HEK293 (cell line): ENCODE measurements at regions not wholly inside any gene's neighbourhood (a gene's known extent, or its start where the extent isn't known, plus 50 kb on each side); places are given as distances from the start of the nearest gene placed in this dataset.

Experiments
- CTCF ChIA-PET: fragments of 350-600 bp; formaldehyde crosslinking; extraction: SDS; loops from one replicate; lab custom pipeline; 2021; ENCODE audit warnings: antibody characterized with exemption; lab: Yijun Ruan, JAX
- POLR2A ChIA-PET: fragments of 300-600 bp; formaldehyde crosslinking; extraction: SDS; loops from one replicate; lab custom pipeline; 2020; ENCODE audit warnings: antibody characterized with exemption, inconsistent platforms; lab: Yijun Ruan, JAX
- H3K27ac ChIP-seq: fragments of 200-500 bp; sonication (Bioruptor generic); 2 replicates; pipeline ENCODE4 v1.5.1; 2014; ENCODE audit warnings: low read depth, low read length, control low read depth, inconsistent platforms; ENCODE audit errors: extremely low read depth
- H3K36me3 ChIP-seq, 2 experiments: fragments of 200-500 bp in 1 of 2; sonication (Bioruptor generic) in 1 of 2; 1 replicate in 1 of 2; 2 replicates in 1 of 2; pipeline ENCODE4 v1.5.1; 2014 to 2017; ENCODE audit warnings: inconsistent platforms in 2 of 2, low read length in 2 of 2; ENCODE audit not compliant: control insufficient read depth in 2 of 2, insufficient read depth in 1 of 2
- H3K4me1 ChIP-seq: fragments of 200-500 bp; sonication (Bioruptor generic); 2 replicates; pipeline ENCODE4 v1.5.1; 2014; ENCODE audit warnings: mild to moderate bottlenecking, low read length, inconsistent platforms; ENCODE audit not compliant: control insufficient read depth, insufficient read depth
- H3K4me3 ChIP-seq: 2 replicates; pipeline ENCODE4 v1.5.1; 2011; ENCODE audit warnings: low read depth, mild to moderate bottlenecking, control low read depth, low read length, moderate library complexity
- H3K9me3 ChIP-seq: fragments of 200-500 bp; sonication (Bioruptor generic); 2 replicates; pipeline ENCODE4 v1.5.1; 2014; ENCODE audit warnings: low read depth, low read length, inconsistent platforms; ENCODE audit not compliant: control insufficient read depth, insufficient read depth
- FEZF1 ChIP-seq: fragments of 450-650 bp; formaldehyde crosslinking; IDR thresholded peaks from 2 replicates; pipeline ENCODE4 v1.5.1; 2016; ENCODE audit warnings: missing biosample characterization, missing genetic modification characterization
- KLF9 ChIP-seq: fragments of 450-650 bp; formaldehyde crosslinking; IDR thresholded peaks from 2 replicates; pipeline ENCODE4 v1.5.1; 2016; ENCODE audit warnings: missing biosample characterization, missing genetic modification characterization, low read depth
- MYNN ChIP-seq: fragments of 450-650 bp; formaldehyde crosslinking; IDR thresholded peaks from 2 replicates; pipeline ENCODE4 v1.5.1; 2016; ENCODE audit warnings: missing biosample characterization, missing genetic modification characterization, borderline replicate concordance
- MZF1 ChIP-seq: fragments of 450-650 bp; formaldehyde crosslinking; IDR thresholded peaks from 2 replicates; pipeline ENCODE4 v1.5.1; 2017; ENCODE audit warnings: missing biosample characterization, missing genetic modification characterization, borderline replicate concordance
- OVOL3 ChIP-seq: fragments of 450-650 bp; formaldehyde crosslinking; IDR thresholded peaks from 2 replicates; pipeline ENCODE4 v1.5.1; 2016; ENCODE audit warnings: missing biosample characterization, missing genetic modification characterization
- ZNF214 ChIP-seq: fragments of 450-650 bp; formaldehyde crosslinking; IDR thresholded peaks from 2 replicates; pipeline ENCODE4 v1.5.1; 2017; ENCODE audit warnings: missing biosample characterization, mild to moderate bottlenecking, missing genetic modification characterization, borderline replicate concordance
- ZNF223 ChIP-seq: fragments of 450-650 bp; formaldehyde crosslinking; IDR thresholded peaks from 2 replicates; pipeline ENCODE4 v1.5.1; 2016; ENCODE audit warnings: missing biosample characterization, missing genetic modification characterization
- ZNF266 ChIP-seq: fragments of 450-650 bp; formaldehyde crosslinking; IDR thresholded peaks from 2 replicates; pipeline ENCODE4 v1.5.1; 2016; ENCODE audit warnings: missing biosample characterization, missing genetic modification characterization, low read depth
- ZNF302 ChIP-seq: fragments of 450-650 bp; formaldehyde crosslinking; IDR thresholded peaks from 2 replicates; pipeline ENCODE4 v1.5.1; 2016; ENCODE audit warnings: missing biosample characterization, missing genetic modification characterization, low read depth
- ZNF501 ChIP-seq: fragments of 450-650 bp; formaldehyde crosslinking; IDR thresholded peaks from 2 replicates; pipeline ENCODE4 v1.5.1; 2016; ENCODE audit warnings: missing biosample characterization, missing genetic modification characterization
- ZNF529 ChIP-seq: fragments of 450-650 bp; formaldehyde crosslinking; IDR thresholded peaks from 2 replicates; pipeline ENCODE4 v1.5.1; 2017; ENCODE audit warnings: missing genetic modification characterization, missing biosample characterization; ENCODE audit not compliant: insufficient replicate concordance
- ZNF548 ChIP-seq: fragments of 450-650 bp; formaldehyde crosslinking; IDR thresholded peaks from 2 replicates; pipeline ENCODE4 v1.5.1; 2016; ENCODE audit warnings: missing biosample characterization, missing genetic modification characterization
- ZNF624 ChIP-seq: fragments of 450-650 bp; formaldehyde crosslinking; IDR thresholded peaks from 2 replicates; pipeline ENCODE4 v1.5.1; 2017; ENCODE audit warnings: missing biosample characterization, missing genetic modification characterization
- ZNF776 ChIP-seq: fragments of 450-650 bp; formaldehyde crosslinking; IDR thresholded peaks from 2 replicates; pipeline ENCODE4 v1.5.0; 2017; ENCODE audit warnings: missing biosample characterization, missing genetic modification characterization, borderline replicate concordance
- ZNF843 ChIP-seq: fragments of 450-650 bp; formaldehyde crosslinking; IDR thresholded peaks from 2 replicates; pipeline ENCODE4 v1.5.1; 2016; ENCODE audit warnings: missing biosample characterization, missing genetic modification characterization
- TF ChIP-seq, protein P1 (sequence below): fragments of 450-650 bp; formaldehyde crosslinking; IDR thresholded peaks from 2 replicates; pipeline ENCODE4 v1.5.1; 2016; ENCODE audit warnings: missing biosample characterization, missing genetic modification characterization
- TF ChIP-seq, protein P2 (sequence below): IDR thresholded peaks from 2 replicates; pipeline ENCODE4 v1.6.1; 2011; ENCODE audit warnings: mild to moderate bottlenecking, low read depth, low read length, borderline replicate concordance
- TF ChIP-seq, protein P3 (sequence below): fragments of 450-650 bp; formaldehyde crosslinking; IDR thresholded peaks from 2 replicates; pipeline ENCODE4 v1.5.1; 2017; ENCODE audit warnings: missing biosample characterization, missing genetic modification characterization
- TF ChIP-seq, protein P4 (sequence below): fragments of 450-650 bp; formaldehyde crosslinking; IDR thresholded peaks from 2 replicates; pipeline ENCODE4 v1.5.1; 2016; ENCODE audit warnings: missing biosample characterization, missing genetic modification characterization

DNA sequence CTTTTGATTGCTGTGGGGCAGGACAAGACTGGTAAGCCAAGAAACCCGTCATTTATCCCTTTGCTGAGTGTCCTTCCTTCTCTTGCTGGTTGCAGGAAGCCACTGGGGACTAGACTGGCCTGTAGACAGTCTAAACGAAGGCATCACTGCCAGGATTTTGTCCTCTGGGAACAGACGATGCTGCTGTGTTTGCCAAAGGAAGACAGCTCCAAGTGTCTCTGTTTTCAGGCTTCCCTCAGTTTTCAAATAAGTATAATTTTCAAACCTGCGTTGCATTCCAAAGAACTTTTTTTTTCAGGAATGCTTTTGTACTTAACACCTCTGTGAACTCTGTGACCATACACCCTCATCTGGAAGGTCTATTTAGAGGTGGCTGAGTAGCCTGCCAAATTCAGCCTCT, 269.4 kb downstream of the HLX start:
- Histone ChIP-seq H3K9me3 (no peaks in the 10 kb centered on the region), H3K4me1 (no peaks in the 10 kb centered on the region), H3K4me3 (no peak overlapping the region), H3K27ac (no peak overlapping the region), H3K36me3 (no peaks in the 10 kb centered on the region)
- TF ChIP-seq, protein P1, sequence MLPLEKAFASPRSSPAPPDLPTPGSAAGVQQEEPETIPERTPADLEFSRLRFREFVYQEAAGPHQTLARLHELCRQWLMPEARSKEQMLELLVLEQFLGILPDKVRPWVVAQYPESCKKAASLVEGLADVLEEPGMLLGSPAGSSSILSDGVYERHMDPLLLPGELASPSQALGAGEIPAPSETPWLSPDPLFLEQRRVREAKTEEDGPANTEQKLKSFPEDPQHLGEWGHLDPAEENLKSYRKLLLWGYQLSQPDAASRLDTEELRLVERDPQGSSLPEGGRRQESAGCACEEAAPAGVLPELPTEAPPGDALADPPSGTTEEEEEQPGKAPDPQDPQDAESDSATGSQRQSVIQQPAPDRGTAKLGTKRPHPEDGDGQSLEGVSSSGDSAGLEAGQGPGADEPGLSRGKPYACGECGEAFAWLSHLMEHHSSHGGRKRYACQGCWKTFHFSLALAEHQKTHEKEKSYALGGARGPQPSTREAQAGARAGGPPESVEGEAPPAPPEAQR: no peak
- TF ChIP-seq ZNF214 (tag by site-specific recombination) (no peak), FEZF1 (no peak), ZNF843 (tag by site-specific recombination) (no peak), ZNF548 (tag by site-specific recombination) (no peak), KLF9 (tag by site-specific recombination) (no peak)
- TF ChIP-seq, protein P2, sequence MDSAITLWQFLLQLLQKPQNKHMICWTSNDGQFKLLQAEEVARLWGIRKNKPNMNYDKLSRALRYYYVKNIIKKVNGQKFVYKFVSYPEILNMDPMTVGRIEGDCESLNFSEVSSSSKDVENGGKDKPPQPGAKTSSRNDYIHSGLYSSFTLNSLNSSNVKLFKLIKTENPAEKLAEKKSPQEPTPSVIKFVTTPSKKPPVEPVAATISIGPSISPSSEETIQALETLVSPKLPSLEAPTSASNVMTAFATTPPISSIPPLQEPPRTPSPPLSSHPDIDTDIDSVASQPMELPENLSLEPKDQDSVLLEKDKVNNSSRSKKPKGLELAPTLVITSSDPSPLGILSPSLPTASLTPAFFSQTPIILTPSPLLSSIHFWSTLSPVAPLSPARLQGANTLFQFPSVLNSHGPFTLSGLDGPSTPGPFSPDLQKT: no peak
- POLR2A ChIA-PET: interaction anchor here (0.7 kb wide), 1 partner anchor 258 kb away, joined by 3 read pairs; no protein-coding TSS in a partner anchor
- CTCF ChIA-PET: no interaction called here

DNA sequence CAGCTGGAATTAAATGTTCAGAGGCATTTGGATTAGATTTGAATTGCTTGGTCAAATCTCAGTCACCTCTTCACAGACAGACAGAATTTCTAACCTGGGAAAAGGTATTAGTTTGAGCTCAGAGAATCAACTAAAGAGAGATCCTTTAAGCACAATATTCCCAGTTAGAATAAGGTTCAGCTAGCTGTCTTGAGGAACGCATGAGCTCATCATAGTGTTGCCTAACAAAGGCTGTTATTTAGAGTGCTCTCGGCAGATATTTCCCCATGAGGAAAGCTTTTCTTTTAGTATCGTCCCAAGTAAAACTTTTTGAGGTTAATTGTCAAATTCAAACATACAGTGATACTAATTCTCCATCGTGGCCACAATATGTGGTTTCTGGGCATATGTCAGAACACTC, 269.9 kb downstream of the HLX start:
- no peaks in the 10 kb centered on the region for H3K36me3 ChIP-seq
- no peak overlapping the region for H3K27ac ChIP-seq
- ChIA-PET CTCF (no interaction called here), POLR2A (no interaction called here)
- no peaks in the 10 kb centered on the region for H3K9me3 ChIP-seq
- no peak overlapping the region for H3K4me3 ChIP-seq
- no peak for TF ChIP-seq ZNF624 (tag by site-specific recombination)
- no peaks in the 10 kb centered on the region for H3K4me1 ChIP-seq

DNA sequence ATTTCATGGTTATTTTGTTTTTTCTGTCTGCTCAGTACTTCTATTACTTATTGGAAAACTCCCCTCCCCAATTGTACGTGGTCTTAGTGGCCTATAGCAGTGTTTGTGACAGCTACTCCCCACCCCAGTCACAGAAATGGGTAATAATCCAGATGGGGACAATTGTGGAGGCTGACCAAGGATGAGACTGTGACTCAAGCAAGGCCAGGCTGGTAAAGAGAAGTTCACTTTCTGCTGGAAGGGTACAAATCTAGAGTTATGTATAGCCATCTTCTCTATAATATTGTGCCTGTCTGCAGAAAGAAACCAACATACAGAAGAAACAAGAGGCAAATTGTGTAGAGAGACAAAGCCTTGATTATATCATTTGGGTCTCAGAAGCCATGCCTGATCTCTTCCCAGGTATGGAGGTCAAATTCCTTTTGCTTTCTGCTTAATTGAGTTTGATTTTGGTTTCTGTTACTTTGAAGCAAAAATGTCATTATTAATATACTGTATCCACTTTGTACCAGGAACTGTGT, 270.4 kb downstream of the HLX start:
- Histone ChIP-seq H3K9me3 (no peaks in the 10 kb centered on the region), H3K36me3 (no peaks in the 10 kb centered on the region), H3K27ac (no peak overlapping the region), H3K4me1 (no peaks in the 10 kb centered on the region), H3K4me3 (no peak overlapping the region)
- TF ChIP-seq ZNF223 (no peak), KLF9 (tag by site-specific recombination) (no peak), MYNN (tag by site-specific recombination) (no peak), ZNF302 (tag by site-specific recombination) (no peak), ZNF776 (tag by site-specific recombination) (no peak)
- ChIA-PET POLR2A (no interaction called here), CTCF (no interaction called here)

DNA sequence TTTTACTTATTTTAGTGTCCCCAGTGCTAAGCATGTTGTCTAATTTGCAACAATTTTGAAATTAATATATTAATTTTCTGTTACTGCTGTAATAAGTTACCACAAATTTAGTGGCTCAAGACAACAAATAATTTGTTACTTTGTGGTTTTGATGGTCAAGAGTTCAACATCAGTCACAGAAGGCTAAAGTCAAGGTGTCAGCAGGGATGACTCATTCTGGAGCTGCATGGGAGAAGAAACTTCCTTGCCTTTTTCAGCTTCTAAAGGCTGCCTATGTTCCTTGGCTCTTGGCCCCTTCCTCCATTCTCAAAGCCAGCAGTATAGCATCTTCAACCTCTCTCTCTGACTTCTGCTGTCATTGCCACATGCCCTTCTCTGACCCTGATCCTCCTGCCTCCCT, 271.8 kb downstream of the HLX start:
- no peaks in the 10 kb centered on the region for H3K36me3 ChIP-seq
- POLR2A ChIA-PET: no interaction called here
- no peak overlapping the region for H3K27ac ChIP-seq
- no peak overlapping the region for H3K4me3 ChIP-seq
- TF ChIP-seq, protein P3, sequence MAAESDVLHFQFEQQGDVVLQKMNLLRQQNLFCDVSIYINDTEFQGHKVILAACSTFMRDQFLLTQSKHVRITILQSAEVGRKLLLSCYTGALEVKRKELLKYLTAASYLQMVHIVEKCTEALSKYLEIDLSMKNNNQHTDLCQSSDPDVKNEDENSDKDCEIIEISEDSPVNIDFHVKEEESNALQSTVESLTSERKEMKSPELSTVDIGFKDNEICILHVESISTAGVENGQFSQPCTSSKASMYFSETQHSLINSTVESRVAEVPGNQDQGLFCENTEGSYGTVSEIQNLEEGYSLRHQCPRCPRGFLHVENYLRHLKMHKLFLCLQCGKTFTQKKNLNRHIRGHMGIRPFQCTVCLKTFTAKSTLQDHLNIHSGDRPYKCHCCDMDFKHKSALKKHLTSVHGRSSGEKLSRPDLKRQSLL (tag by site-specific recombination): no peak
- no peak for TF ChIP-seq ZNF266 (tag by site-specific recombination)
- no peak for TF ChIP-seq ZNF223
- no peak for TF ChIP-seq OVOL3 (tag by site-specific recombination)
- TF ChIP-seq ZNF501 (tag by site-specific recombination): no peak
- TF ChIP-seq MZF1 (tag by site-specific recombination): no peak
- TF ChIP-seq, protein P4, sequence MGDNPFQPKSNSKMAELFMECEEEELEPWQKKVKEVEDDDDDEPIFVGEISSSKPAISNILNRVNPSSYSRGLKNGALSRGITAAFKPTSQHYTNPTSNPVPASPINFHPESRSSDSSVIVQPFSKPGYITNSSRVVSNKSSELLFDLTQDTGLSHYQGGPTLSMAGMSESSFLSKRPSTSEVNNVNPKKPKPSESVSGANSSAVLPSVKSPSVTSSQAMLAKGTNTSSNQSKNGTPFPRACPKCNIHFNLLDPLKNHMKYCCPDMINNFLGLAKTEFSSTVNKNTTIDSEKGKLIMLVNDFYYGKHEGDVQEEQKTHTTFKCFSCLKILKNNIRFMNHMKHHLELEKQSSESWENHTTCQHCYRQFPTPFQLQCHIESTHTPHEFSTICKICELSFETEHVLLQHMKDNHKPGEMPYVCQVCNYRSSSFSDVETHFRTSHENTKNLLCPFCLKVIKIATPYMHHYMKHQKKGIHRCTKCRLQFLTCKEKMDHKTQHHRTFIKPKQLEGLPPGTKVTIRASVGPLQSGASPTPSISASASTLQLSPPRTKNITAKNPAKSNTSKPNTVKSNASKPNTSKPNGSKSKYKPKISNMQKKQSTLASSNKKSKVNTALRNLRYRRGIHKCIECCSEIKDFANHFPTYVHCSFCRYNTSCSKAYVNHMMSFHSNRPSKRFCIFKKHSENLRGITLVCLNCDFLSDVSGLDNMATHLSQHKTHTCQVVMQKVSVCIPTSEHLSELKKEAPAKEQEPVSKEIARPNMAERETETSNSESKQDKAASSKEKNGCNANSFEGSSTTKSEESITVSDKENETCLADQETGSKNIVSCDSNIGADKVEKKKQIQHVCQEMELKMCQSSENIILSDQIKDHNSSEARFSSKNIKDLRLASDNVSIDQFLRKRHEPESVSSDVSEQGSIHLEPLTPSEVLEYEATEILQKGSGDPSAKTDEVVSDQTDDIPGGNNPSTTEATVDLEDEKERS (tag by site-specific recombination): no peak
- TF ChIP-seq ZNF529: no peak
- TF ChIP-seq, all 188 proteins: peak for 0
- no peaks in the 10 kb centered on the region for H3K9me3 ChIP-seq
- CTCF ChIA-PET: no interaction called here
- no peaks in the 10 kb centered on the region for H3K4me1 ChIP-seq
